H1 (cell line): ENCODE measurements at regions not wholly inside any gene's neighbourhood (a gene's known extent, or its start where the extent isn't known, plus 50 kb on each side); places are given as distances from the start of the nearest gene placed in this dataset.

Experiments used
- CTCF ChIA-PET: fragments of 300-600 bp; sonication (Branson Sonifier 250); formaldehyde crosslinking; loops from one replicate; lab custom pipeline; 2021; ENCODE audit not compliant: partially characterized antibody; lab: Charles Lee
- POLR2A ChIA-PET: fragments of 300-600 bp; sonication (Branson Sonifier 250); formaldehyde crosslinking; loops from one replicate; lab custom pipeline; 2021; ENCODE audit warnings: inconsistent platforms; ENCODE audit not compliant: partially characterized antibody; lab: Charles Lee
- DNase-seq, 2 experiments: peaks; one replicate each; pipeline versions ENCODE4 v3.0.0 to v3.0.0-alpha.2; 2010 to 2022; ENCODE audit warnings: low spot score in 2 of 2, low read depth in 1 of 2, mixed read lengths in 1 of 2
- FAIRE-seq: peaks from 2 replicates; lab custom pipeline; 2011; peaks lifted over from hg19 to GRCh38; lab: Jason Lieb, UNC
- H2AFZ ChIP-seq: 2 replicates; pipeline ENCODE4 v1.8.1; 2012; ENCODE audit warnings: low read length, inconsistent platforms
- H2AK5ac ChIP-seq: 2 replicates; pipeline ENCODE4 v1.6.1; 2013; ENCODE audit warnings: low read depth, low read length
- H2BK120ac ChIP-seq: replicated peaks from 2 replicates; pipeline ENCODE3; 2013; ENCODE audit warnings: low read depth, low read length, inconsistent platforms
- H2BK12ac ChIP-seq: 2 replicates; pipeline ENCODE4 v1.6.1; 2013; ENCODE audit warnings: low read depth, low read length
- H2BK15ac ChIP-seq: 2 replicates; pipeline ENCODE4 v1.6.1; 2013; ENCODE audit warnings: low read length
- H2BK20ac ChIP-seq: 2 replicates; pipeline ENCODE4 v1.6.1; 2013; ENCODE audit warnings: low read length
- H2BK5ac ChIP-seq: 2 replicates; pipeline ENCODE4 v1.6.1; 2013; ENCODE audit warnings: low read depth, low read length
- H3K14ac ChIP-seq: 2 replicates; pipeline ENCODE4 v1.6.1; 2013; ENCODE audit warnings: inconsistent platforms; ENCODE audit not compliant: insufficient read length
- H3K18ac ChIP-seq: 2 replicates; pipeline ENCODE4 v1.6.1; 2013; ENCODE audit warnings: low read length; ENCODE audit errors: extremely low read depth
- H3K23ac ChIP-seq: 2 replicates; pipeline ENCODE4 v1.6.1; 2013; ENCODE audit warnings: inconsistent platforms; ENCODE audit not compliant: insufficient read length
- H3K23me2 ChIP-seq: 2 replicates; pipeline ENCODE4 v1.6.1; 2013; ENCODE audit warnings: low read depth, low read length
- H3K27ac ChIP-seq: 2 replicates; pipeline ENCODE4 v1.6.1; 2011; ENCODE audit warnings: low read depth, low read length, inconsistent platforms
- H3K27me3 ChIP-seq, 4 experiments: replicated peaks in 1 of 4; 1 replicate in 1 of 4; 2 replicates in 3 of 4; pipeline versions ENCODE4 v1.6.1 to v1.8.1; 2011 to 2013; ENCODE audit warnings: low read length in 3 of 4, mild to moderate bottlenecking in 3 of 4, inconsistent platforms in 2 of 4, mixed read lengths in 2 of 4, moderate library complexity in 1 of 4; ENCODE audit not compliant: control insufficient read depth in 3 of 4, insufficient read depth in 3 of 4; ENCODE audit errors: extremely low read depth in 1 of 4
- H3K36me3 ChIP-seq, 4 experiments: 2 replicates each; pipeline versions ENCODE4 v1.6.1 to v1.8.1; 2011 to 2013; ENCODE audit warnings: mild to moderate bottlenecking in 4 of 4, low read length in 3 of 4, moderate library complexity in 2 of 4, control low read depth in 1 of 4, inconsistent platforms in 1 of 4; ENCODE audit not compliant: insufficient read depth in 4 of 4, control insufficient read depth in 2 of 4
- H3K4ac ChIP-seq: replicated peaks from 2 replicates; pipeline ENCODE3; 2013; ENCODE audit warnings: low read length, low read depth, mixed read lengths, inconsistent platforms; ENCODE audit not compliant: insufficient read length
- H3K4me1 ChIP-seq, 4 experiments: replicated peaks in 1 of 4; 1 replicate in 1 of 4; 2 replicates in 3 of 4; pipeline versions ENCODE4 v1.6.1 to v1.8.1; 2011 to 2013; ENCODE audit warnings: low read length in 3 of 4, inconsistent platforms in 2 of 4, mixed read lengths in 1 of 4; ENCODE audit not compliant: insufficient read depth in 4 of 4, control insufficient read depth in 3 of 4
- H3K4me2 ChIP-seq, 2 experiments: 2 replicates each; pipeline versions ENCODE4 v1.6.1 to v1.8.1; 2011 to 2013; ENCODE audit warnings: low read depth in 2 of 2, low read length in 2 of 2, control low read depth in 1 of 2, inconsistent platforms in 1 of 2, mild to moderate bottlenecking in 1 of 2; ENCODE audit not compliant: insufficient read depth in 1 of 2
- H3K4me3 ChIP-seq, 4 experiments: fragments of 200-600, 300-600 bp in 1 of 4; sonication (generic), shearing (Covaris generic), sonication (Bioruptor Twin) in 1 of 4; 2 replicates each; pipeline versions ENCODE4 v1.5.1 to v1.8.1; 2011 to 2016; ENCODE audit warnings: low read length in 4 of 4, low read depth in 3 of 4, control low read depth in 2 of 4, inconsistent platforms in 2 of 4, mild to moderate bottlenecking in 2 of 4, mixed read lengths in 1 of 4, moderate library complexity in 1 of 4; ENCODE audit not compliant: insufficient read depth in 2 of 4; ENCODE audit errors: extremely low read depth in 1 of 4
- H3K56ac ChIP-seq: replicated peaks from 2 replicates; pipeline ENCODE3; 2013; ENCODE audit warnings: low read depth, mild to moderate bottlenecking, mixed read lengths, low read length, inconsistent platforms; ENCODE audit not compliant: insufficient read length
- H3K79me1 ChIP-seq: 2 replicates; pipeline ENCODE4 v1.6.1; 2013; ENCODE audit warnings: low read depth, low read length, control low read depth
- H3K79me2 ChIP-seq, 2 experiments: 2 replicates each; pipeline versions ENCODE4 v1.6.1 to v1.8.1; 2012 to 2013; ENCODE audit warnings: low read length in 2 of 2, mild to moderate bottlenecking in 2 of 2, inconsistent platforms in 1 of 2; ENCODE audit not compliant: insufficient read depth in 2 of 2, control insufficient read depth in 1 of 2
- H3K9ac ChIP-seq, 4 experiments: replicated peaks in 1 of 4; 1 replicate in 1 of 4; 2 replicates in 3 of 4; pipeline versions ENCODE4 v1.6.1 to v1.8.1; 2011 to 2013; ENCODE audit warnings: low read depth in 3 of 4, low read length in 3 of 4, control low read depth in 2 of 4, mild to moderate bottlenecking in 2 of 4, moderate library complexity in 2 of 4, inconsistent platforms in 1 of 4; ENCODE audit errors: extremely low read depth in 1 of 4
- H3K9me3 ChIP-seq, 2 experiments: 2 replicates each; pipeline versions ENCODE4 v1.6.1 to v1.8.1; 2012 to 2013; ENCODE audit warnings: mild to moderate bottlenecking in 2 of 2, moderate library complexity in 2 of 2, control low read depth in 1 of 2, inconsistent platforms in 1 of 2, low read depth in 1 of 2, low read length in 1 of 2, mixed read lengths in 1 of 2; ENCODE audit not compliant: insufficient read depth in 2 of 2
- H4K20me1 ChIP-seq, 2 experiments: replicated peaks in 1 of 2; 2 replicates each; pipeline versions ENCODE3 to v1.8.1; 2011 to 2013; ENCODE audit warnings: inconsistent platforms in 2 of 2, low read length in 2 of 2, mild to moderate bottlenecking in 1 of 2; ENCODE audit not compliant: insufficient read depth in 2 of 2, control insufficient read depth in 1 of 2
- H4K5ac ChIP-seq: 2 replicates; pipeline ENCODE4 v1.6.1; 2013; ENCODE audit warnings: low read length, low read depth, mixed read lengths, inconsistent platforms; ENCODE audit not compliant: insufficient read length
- H4K8ac ChIP-seq: 2 replicates; pipeline ENCODE4 v1.8.0; 2013; ENCODE audit warnings: mild to moderate bottlenecking, moderate library complexity, low read length, inconsistent platforms; ENCODE audit not compliant: insufficient read depth; ENCODE audit errors: extremely low read depth
- H4K91ac ChIP-seq: replicated peaks from 2 replicates; pipeline ENCODE3; 2013; ENCODE audit warnings: low read length, mixed read lengths, inconsistent platforms; ENCODE audit not compliant: insufficient read length
- RAD21 ChIP-seq, 2 experiments: IDR thresholded peaks in 1 of 2; conservative IDR thresholded peaks in 1 of 2; 2 replicates each; pipeline ENCODE4 v1.6.1; 2011; ENCODE audit warnings: low read depth in 2 of 2, low read length in 2 of 2, improper control_type of control experiment in 1 of 2, inconsistent platforms in 1 of 2, mild to moderate bottlenecking in 1 of 2, moderate library complexity in 1 of 2
- SP4 ChIP-seq: IDR thresholded peaks from 2 replicates; pipeline ENCODE4 v1.6.1; 2012; ENCODE audit warnings: low read length, inconsistent platforms
- WGBS, 2 experiments: shearing (Covaris generic) in 1 of 2; methylation state at CpG; one replicate each; pipeline versions ENCODE4 v1.1.6 to v1.1.7; 2013 to 2015; ENCODE audit warnings: low lambda C conversion rate in 2 of 2, mixed read lengths in 2 of 2, inconsistent platforms in 1 of 2, low coverage in 1 of 2, missing lambda C conversion rate in 1 of 2; ENCODE audit not compliant: insufficient replicate concordance in 2 of 2, insufficient coverage in 1 of 2, insufficient read length in 1 of 2; ENCODE audit errors: extremely low coverage in 1 of 2, missing lambda C conversion rate in 1 of 2; 5-methylcytosine and 5-hydroxymethylcytosine counted together

GRCh38 chr13:80139196-80139595 lies 201.7 kb downstream of the SPRY2 start:
- no peaks in the 10 kb centered on the region for H4K20me1 ChIP-seq
- H3K23me2 ChIP-seq = no peaks in the 10 kb centered on the region; the same call in 1 of the 2 replicates
- peak overlapping the region; percentile 62; the same call in 1 of the 2 replicates for H2AFZ ChIP-seq
- DNase-seq (no peak), FAIRE-seq (no peak)
- H3K4me2 ChIP-seq = no peak overlapping the region
- H2BK15ac ChIP-seq = no peak overlapping the region
- ChIA-PET POLR2A (no interaction called here), CTCF (interaction anchor here (0.7 kb wide), 2 partner anchors 196 to 238 kb away, joined by 3 to 7 read pairs; no protein-coding TSS in a partner anchor)
- H3K4ac ChIP-seq = no peak overlapping the region
- no peak overlapping the region for H2BK12ac ChIP-seq
- H4K5ac ChIP-seq = no peak overlapping the region
- H3K4me3 ChIP-seq = no peak overlapping the region
- 95% methylated on average over 2 of the region's 2 CpGs; no CpG with 5 or more reads in 1 of the 2 experiments for WGBS, 2 experiments
- no peak overlapping the region for H4K91ac ChIP-seq
- no peak overlapping the region for H3K56ac ChIP-seq
- H3K14ac ChIP-seq = no peak overlapping the region
- no peak overlapping the region for H2BK5ac ChIP-seq
- no peak overlapping the region for H3K23ac ChIP-seq
- no peak overlapping the region for H3K27ac ChIP-seq
- no peaks in the 10 kb centered on the region for H3K36me3 ChIP-seq
- H2BK20ac ChIP-seq = no peak overlapping the region
- peaks cover 0 to 6% (median 3%) of the 10 kb centered on the region in 4 experiments; a peak in 3 of 7 replicates for H3K4me1 ChIP-seq
- H3K9me3 ChIP-seq = no peaks in the 10 kb centered on the region
- H2BK120ac ChIP-seq = no peak overlapping the region
- H3K9ac ChIP-seq = no peak overlapping the region
- no peaks in the 10 kb centered on the region for H3K79me1 ChIP-seq
- H4K8ac ChIP-seq = no peak overlapping the region
- no peak overlapping the region for H2AK5ac ChIP-seq
- H3K79me2 ChIP-seq = no peaks in the 10 kb centered on the region
- H3K18ac ChIP-seq = no peak overlapping the region
- no peaks in the 10 kb centered on the region for H3K27me3 ChIP-seq
- TF ChIP-seq SP4 (no peak), RAD21 (IDR thresholded peaks at IDR 0.05 in 1 of 2, conservative IDR thresholded peaks at IDR 0.05 in 1 of 2; ENCODE audit: low read depth in 2 of 2, low read length in 2 of 2) (no peak)
